Fibroblast of skin of right biceps (primary cell): ENCODE measurements at regions not wholly inside any gene's neighbourhood (a gene's known extent, or its start where the extent isn't known, plus 50 kb on each side); places are given as distances from the start of the nearest gene placed in this dataset.

Experiments
- DNase-seq: peaks from one replicate; pipeline ENCODE4 v3.0.0-alpha.2; 2013

GRCh38 chr19:28829762-28830161, 383.2 kb downstream of the UQCRFS1 start:
- no peak for DNase-seq

GRCh38 chr19:28829359-28829758, 383.6 kb downstream of the UQCRFS1 start:
- no peak for DNase-seq

- DNase-seq: no peak
Observed at GRCh38 chr19:28828276-28828870, 384.6 kb downstream of the UQCRFS1 start.

DNA sequence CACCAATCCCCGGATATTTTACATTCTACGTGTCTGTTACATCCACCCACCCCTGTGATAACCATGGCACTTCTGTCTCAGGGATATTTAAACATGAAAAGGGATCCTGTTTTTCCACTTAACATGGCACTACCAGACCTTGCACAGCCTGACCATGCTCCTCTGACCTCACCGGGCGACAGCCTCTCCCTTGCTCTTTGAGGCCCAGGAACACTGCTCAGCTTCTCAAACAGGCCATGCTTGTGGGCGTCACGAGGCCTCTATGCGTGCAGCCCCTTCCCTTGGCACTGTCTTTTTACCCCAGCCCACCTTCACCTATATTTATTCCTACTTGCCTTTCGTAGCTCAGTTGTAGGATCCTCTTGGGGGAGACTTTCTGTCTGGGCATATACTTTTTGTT, 385.6 kb downstream of the UQCRFS1 start:
- DNase-seq: no peak

DNA sequence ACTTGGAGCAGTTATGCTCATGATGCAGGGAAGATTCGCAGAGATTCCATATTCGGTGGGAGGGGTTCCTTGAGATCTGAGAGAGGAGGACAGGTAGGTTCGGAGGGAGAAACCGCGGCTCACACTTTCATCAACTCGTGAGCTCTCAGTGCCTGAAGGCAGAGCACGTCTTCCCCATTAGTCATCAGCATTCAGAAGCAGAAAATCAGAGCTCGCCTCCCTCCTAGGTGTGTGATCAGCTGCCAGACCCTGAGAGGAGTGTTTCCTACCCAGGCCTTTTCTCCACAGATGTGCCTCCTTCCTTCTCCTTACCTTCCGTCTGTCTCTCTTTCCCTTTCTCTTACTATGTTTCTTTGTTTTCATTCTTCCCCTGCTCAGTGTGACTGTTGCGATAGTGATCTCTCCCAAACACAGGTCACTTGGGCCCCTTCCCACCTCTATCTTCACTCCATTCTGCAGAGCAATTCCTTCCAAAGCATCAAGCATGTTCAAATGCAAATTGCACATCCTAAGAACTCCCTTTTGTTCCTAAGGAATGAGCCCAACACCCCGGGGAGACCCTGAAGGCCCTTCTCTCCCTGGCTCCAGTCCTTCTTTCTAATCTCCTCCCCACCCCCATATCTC, 389.5 kb downstream of the UQCRFS1 start:
- DNase-seq: no peak

GRCh38 chr19:28820289-28820688, 392.7 kb downstream of the UQCRFS1 start:
- DNase-seq: no peak

DNA sequence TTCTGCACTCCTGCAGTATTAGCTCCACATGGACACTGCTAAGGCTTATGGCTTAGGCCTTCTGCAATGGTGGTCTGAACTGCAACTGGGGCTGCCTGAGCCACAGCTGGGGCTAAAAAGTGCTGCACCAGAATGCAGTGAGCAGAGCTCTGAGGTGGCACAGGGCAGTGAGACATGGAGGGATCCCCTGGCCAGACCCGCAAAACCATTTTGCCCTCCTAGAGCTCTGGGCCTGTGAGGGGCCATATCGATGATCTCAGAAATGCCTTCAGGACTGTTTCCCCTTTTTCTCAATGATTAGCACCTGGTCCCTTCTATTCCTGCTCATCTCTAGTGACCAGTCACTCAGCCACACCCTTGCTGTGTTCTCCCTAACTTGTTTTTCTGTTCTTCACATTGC, 397.7 kb downstream of the UQCRFS1 start:
- DNase-seq: no peak

- DNase-seq: no peak
Observed at GRCh38 chr19:28794301-28794700, 418.6 kb downstream of the UQCRFS1 start.

- DNase-seq: no peak
Observed at GRCh38 chr19:28793391-28794168, 419.4 kb downstream of the UQCRFS1 start.

GRCh38 chr19:28785971-28786370, 427.0 kb downstream of the UQCRFS1 start:
- DNase-seq: no peak

- no peak for DNase-seq
Observed at GRCh38 chr19:28764066-28764465, 448.9 kb downstream of the UQCRFS1 start.

DNA sequence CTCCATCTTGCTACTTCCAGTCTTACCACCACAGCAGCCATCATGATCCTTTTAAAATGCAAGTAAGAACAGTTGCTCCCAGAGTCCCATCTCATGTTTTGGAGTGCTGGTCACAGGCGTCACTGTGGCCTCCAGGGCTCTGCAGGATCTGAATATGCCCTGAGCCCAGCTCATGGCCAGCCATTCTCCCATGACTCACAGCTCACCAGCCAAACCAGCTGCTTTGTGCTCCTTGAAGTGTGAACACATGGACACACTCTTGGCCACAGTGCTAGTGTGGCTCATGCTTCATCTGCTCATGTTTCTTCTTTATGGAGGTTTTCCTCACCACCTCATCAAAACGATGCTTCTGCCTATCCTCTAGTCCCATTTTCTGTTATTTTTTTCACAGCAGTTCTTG, 466.5 kb downstream of the UQCRFS1 start:
- DNase-seq: no peak

DNA sequence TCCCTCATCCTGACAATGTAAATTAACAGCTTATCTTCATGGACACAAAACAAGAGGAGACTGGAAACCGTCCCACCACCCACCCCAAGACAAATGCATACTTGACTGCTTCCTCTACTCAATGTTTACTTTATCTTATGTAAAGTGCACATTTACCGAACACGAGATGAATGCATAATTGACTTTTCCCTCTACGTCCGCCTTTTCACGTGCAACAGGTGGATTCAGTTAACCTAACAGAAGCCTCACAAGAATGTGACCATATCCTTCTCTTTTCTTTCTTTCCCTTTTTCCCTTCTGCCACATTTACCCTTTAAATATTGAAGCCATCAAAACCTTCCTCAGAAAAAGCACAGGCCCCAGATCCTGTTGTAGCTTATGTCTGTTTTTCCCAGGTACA, 468.0 kb downstream of the UQCRFS1 start:
- no peak for DNase-seq

DNA sequence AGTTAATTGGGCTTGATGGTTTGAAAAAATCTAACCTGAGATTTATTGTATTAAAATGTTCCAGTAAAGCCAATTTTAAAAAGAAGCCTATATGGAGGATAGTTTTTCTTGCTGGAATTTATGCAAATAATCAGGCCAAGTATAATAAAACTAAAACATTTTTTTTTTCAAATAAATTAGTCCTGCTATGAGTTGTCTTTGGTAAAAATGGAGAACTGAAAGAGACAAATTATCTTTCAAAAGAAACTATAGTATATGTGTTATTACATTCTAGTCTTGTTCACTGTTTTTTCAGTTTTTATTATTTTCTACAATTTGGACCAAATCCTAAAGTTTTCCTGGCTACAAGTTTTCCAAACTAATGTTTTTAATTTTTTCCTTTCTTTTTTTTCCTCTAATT, 468.9 kb downstream of the UQCRFS1 start:
- DNase-seq: no peak

GRCh38 chr19:28737021-28737895, 475.7 kb downstream of the UQCRFS1 start:
- DNase-seq: peak; percentile 61

GRCh38 chr19:28736528-28736927, 476.4 kb downstream of the UQCRFS1 start:
- DNase-seq: no peak

- no peak for DNase-seq
Observed at GRCh38 chr19:28731577-28731976, 481.4 kb downstream of the UQCRFS1 start.

DNA sequence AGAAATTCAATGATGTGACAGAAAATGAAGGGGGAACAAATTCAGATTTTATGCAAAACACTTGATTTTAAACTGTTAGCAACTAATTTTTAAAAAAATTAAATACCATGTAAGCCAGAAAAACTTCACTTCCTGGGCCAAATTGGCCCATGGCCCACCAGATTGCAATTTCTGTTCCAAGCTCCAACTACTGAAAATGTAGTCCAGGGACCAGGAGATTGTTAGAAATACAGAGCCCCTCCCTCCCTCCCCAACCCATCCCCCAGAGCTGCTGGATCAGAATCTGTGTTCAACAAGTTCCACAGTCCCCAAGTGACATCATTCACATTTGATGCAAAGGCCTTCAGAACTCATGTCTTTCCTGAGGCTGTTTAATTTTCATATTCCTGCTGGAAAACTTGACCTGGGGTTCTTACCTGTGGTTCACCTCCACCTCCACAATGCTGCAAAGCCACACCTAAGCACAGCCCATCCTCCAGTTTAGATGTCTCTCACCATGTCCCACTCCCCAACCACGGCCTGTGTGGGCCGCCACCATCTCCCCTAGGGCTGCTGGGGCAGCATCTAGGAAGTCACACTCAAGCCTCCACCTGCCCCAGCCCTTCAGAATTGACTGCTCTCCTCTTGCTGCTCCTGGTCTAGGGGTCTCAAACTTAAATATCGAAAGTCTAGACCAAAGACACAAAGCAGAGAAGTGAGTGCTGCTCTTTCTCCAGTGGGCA, 482.0 kb downstream of the UQCRFS1 start:
- DNase-seq: no peak

- peak; percentile 32 for DNase-seq
Observed at GRCh38 chr19:28727480-28728159, 485.3 kb downstream of the UQCRFS1 start.

- DNase-seq: no peak
Observed at GRCh38 chr19:28726533-28727479, 486.1 kb downstream of the UQCRFS1 start.

- DNase-seq: no peak
Observed at GRCh38 chr19:28718909-28719308, 494.0 kb downstream of the UQCRFS1 start.
